Neural progenitor cell (in vitro differentiated cells): ENCODE measurements at regions not wholly inside any gene's neighbourhood (a gene's known extent, or its start where the extent isn't known, plus 50 kb on each side); places are given as distances from the start of the nearest gene placed in this dataset.

Source experiments
- DNase-seq: peaks from one replicate; pipeline ENCODE4 v3.0.0-alpha.2; 2016; ENCODE audit warnings: low spot score
- H2AFZ ChIP-seq: fragments of 200-600 bp; sonication (generic); replicated peaks from 2 replicates; pipeline ENCODE4 v1.6.1; 2016; ENCODE audit warnings: antibody characterized with exemption
- H3F3A ChIP-seq: fragments of 200-600 bp; sonication (generic); 2 replicates; pipeline ENCODE4 v1.6.1; 2016; ENCODE audit warnings: antibody characterized with exemption, low read depth
- H3K27ac ChIP-seq: fragments of 200-600 bp; sonication (generic); 2 replicates; pipeline ENCODE4 v1.5.1; 2016; ENCODE audit warnings: mild to moderate bottlenecking
- H3K27me3 ChIP-seq: fragments of 200-600 bp; sonication (generic); 2 replicates; pipeline ENCODE4 v1.6.1; 2016; ENCODE audit warnings: mild to moderate bottlenecking, moderate library complexity
- H3K36me3 ChIP-seq: fragments of 200-600 bp; sonication (generic); 2 replicates; pipeline ENCODE4 v1.5.1; 2016
- H3K4me1 ChIP-seq: fragments of 200-600 bp; sonication (generic); 2 replicates; pipeline ENCODE4 v1.6.1; 2016; ENCODE audit warnings: mixed run types
- H3K4me2 ChIP-seq: fragments of 200-600 bp; sonication (generic); 2 replicates; pipeline ENCODE4 v1.6.1; 2016
- H3K4me3 ChIP-seq: fragments of 200-600 bp; sonication (generic); 2 replicates; pipeline ENCODE4 v1.5.1; 2016
- H3K79me2 ChIP-seq: fragments of 200-600 bp; sonication (generic); 2 replicates; pipeline ENCODE4 v1.6.1; 2016; ENCODE audit warnings: low read depth
- H3K9ac ChIP-seq: fragments of 200-600 bp; sonication (generic); 2 replicates; pipeline ENCODE4 v1.6.1; 2016
- H3K9me3 ChIP-seq: fragments of 200-600 bp; sonication (generic); 2 replicates; pipeline ENCODE4 v1.5.1; 2016; ENCODE audit warnings: low read depth
- H4K20me1 ChIP-seq: fragments of 200-600 bp; sonication (generic); 2 replicates; pipeline ENCODE4 v1.6.1; 2016; ENCODE audit warnings: low read depth
- H3K27ac Mint-ChIP-seq: 3 replicates; pipeline ENCODE4 v1.8.0; 2021; ENCODE audit warnings: mixed read lengths
- H3K27me3 Mint-ChIP-seq: 2 replicates; pipeline ENCODE4 v1.8.0; 2022; ENCODE audit warnings: low read depth, mild to moderate bottlenecking, inconsistent platforms, moderate library complexity, mixed read lengths; ENCODE audit not compliant: insufficient read depth
- H3K36me3 Mint-ChIP-seq: 3 replicates; pipeline ENCODE4 v1.8.0; 2021; ENCODE audit warnings: mixed read lengths
- H3K4me1 Mint-ChIP-seq: 3 replicates; pipeline ENCODE4 v1.8.0; 2021; ENCODE audit warnings: mixed read lengths
- H3K4me3 Mint-ChIP-seq: 3 replicates; pipeline ENCODE4 v1.8.0; 2021; ENCODE audit warnings: mild to moderate bottlenecking, moderate library complexity, mixed read lengths
- H3K9me3 Mint-ChIP-seq: 3 replicates; pipeline ENCODE4 v1.8.0; 2020; ENCODE audit warnings: mixed read lengths
- CTCF ChIP-seq: fragments of 200-600 bp; sonication (generic); IDR thresholded peaks from 2 replicates; pipeline ENCODE4 v1.5.1; 2017; ENCODE audit warnings: antibody characterized with exemption, mild to moderate bottlenecking
- EZH2 ChIP-seq: fragments of 200-600 bp; sonication (generic); IDR thresholded peaks from 2 replicates; pipeline ENCODE4 v1.6.1; 2017; ENCODE audit warnings: antibody characterized with exemption, mild to moderate bottlenecking, moderate library complexity
- EZH2phosphoT487 ChIP-seq: fragments of 200-600 bp; sonication (generic); IDR thresholded peaks from 2 replicates; pipeline ENCODE4 v1.6.1; 2017; ENCODE audit warnings: antibody characterized with exemption

GRCh38 chr5:115352571-115352970, 56.1 kb upstream of the CCDC112 start:
- Mint-ChIP-seq H3K4me1 (no peaks in the 10 kb centered on the region), H3K9me3 (peaks cover 3% of the 10 kb centered on the region), H3K36me3 (no peaks in the 10 kb centered on the region), H3K27ac (no peak overlapping the region), H3K27me3 (peaks cover 4% of the 10 kb centered on the region), H3K4me3 (no peak overlapping the region)
- H4K20me1 ChIP-seq, result no peaks in the 10 kb centered on the region
- H3K36me3 ChIP-seq, result no peaks in the 10 kb centered on the region
- H3K27me3 ChIP-seq, result no peaks in the 10 kb centered on the region
- H2AFZ ChIP-seq, result no peak overlapping the region
- TF ChIP-seq CTCF, result no peak
- no peak for TF ChIP-seq EZH2
- no peak for TF ChIP-seq EZH2phosphoT487
- H3K27ac ChIP-seq, result no peak overlapping the region
- H3K9me3 ChIP-seq, result no peaks in the 10 kb centered on the region
- no peak overlapping the region for H3K9ac ChIP-seq
- no peaks in the 10 kb centered on the region for H3F3A ChIP-seq
- no peak for DNase-seq
- H3K79me2 ChIP-seq, result no peaks in the 10 kb centered on the region
- H3K4me1 ChIP-seq, result no peaks in the 10 kb centered on the region
- H3K4me3 ChIP-seq, result no peak overlapping the region
- H3K4me2 ChIP-seq, result no peak overlapping the region

GRCh38 chr5:115351356-115352195, 55.1 kb upstream of the CCDC112 start:
- peaks cover 4% of the 10 kb centered on the region for H3K27me3 Mint-ChIP-seq
- Histone ChIP-seq H3K27ac (no peak overlapping the region), H3K4me3 (no peak overlapping the region)

GRCh38 chr5:115350894-115351293, 54.4 kb upstream of the CCDC112 start:
- H3K9me3 Mint-ChIP-seq, result peaks cover 3% of the 10 kb centered on the region
- Histone ChIP-seq H3K4me1 (no peaks in the 10 kb centered on the region), H3F3A (no peaks in the 10 kb centered on the region), H3K27ac (no peak overlapping the region), H3K27me3 (no peaks in the 10 kb centered on the region), H3K79me2 (no peaks in the 10 kb centered on the region), H3K4me2 (no peak overlapping the region), H4K20me1 (no peaks in the 10 kb centered on the region), H3K9me3 (no peaks in the 10 kb centered on the region), H2AFZ (no peak overlapping the region), H3K36me3 (no peaks in the 10 kb centered on the region), H3K9ac (no peak overlapping the region), H3K4me3 (no peak overlapping the region)
- peaks cover 4% of the 10 kb centered on the region for H3K27me3 Mint-ChIP-seq
- no peaks in the 10 kb centered on the region for H3K4me1 Mint-ChIP-seq
- TF ChIP-seq EZH2phosphoT487 (no peak), CTCF (no peak), EZH2 (no peak)
- H3K36me3 Mint-ChIP-seq, result no peaks in the 10 kb centered on the region
- H3K4me3 Mint-ChIP-seq, result no peak overlapping the region
- no peak for DNase-seq
- no peak overlapping the region for H3K27ac Mint-ChIP-seq

More at GRCh38 chr5:115351356-115352195, 55.1 kb upstream of the CCDC112 start:
- H3K36me3 ChIP-seq, result no peaks in the 10 kb centered on the region
- H2AFZ ChIP-seq, result no peak overlapping the region
- H3K9ac ChIP-seq, result no peak overlapping the region
- H3K9me3 ChIP-seq, result no peaks in the 10 kb centered on the region
- no peaks in the 10 kb centered on the region for H3F3A ChIP-seq
- Mint-ChIP-seq H3K4me3 (no peak overlapping the region), H3K9me3 (peaks cover 3% of the 10 kb centered on the region), H3K36me3 (no peaks in the 10 kb centered on the region), H3K27ac (no peak overlapping the region), H3K4me1 (no peaks in the 10 kb centered on the region)
- no peaks in the 10 kb centered on the region for H3K27me3 ChIP-seq
- H4K20me1 ChIP-seq, result no peaks in the 10 kb centered on the region
- DNase-seq, result no peak
- no peaks in the 10 kb centered on the region for H3K79me2 ChIP-seq
- H3K4me2 ChIP-seq, result no peak overlapping the region
- H3K4me1 ChIP-seq, result no peaks in the 10 kb centered on the region
- TF ChIP-seq EZH2phosphoT487 (no peak), CTCF (no peak), EZH2 (no peak)
